Dedifferentiated amniotic fluid mesenchymal stem cell (primary cell): ENCODE measurements at regions not wholly inside any gene's neighbourhood (a gene's known extent, or its start where the extent isn't known, plus 50 kb on each side); places are given as distances from the start of the nearest gene placed in this dataset.
"Not testable (repeated sequence)": the region's sequence is repeated elsewhere in the genome, so short reads cannot be mapped to it uniquely, and the experiment has no call there.

Experiments used
- DNase-seq: peaks from one replicate; pipeline ENCODE4 v3.0.0-alpha.2; 2016; ENCODE audit errors: extremely low spot score

- no peak for DNase-seq
Measured at GRCh38 chr7:130789436-130789835, 55.4 kb upstream of the KLF14 start.

DNA sequence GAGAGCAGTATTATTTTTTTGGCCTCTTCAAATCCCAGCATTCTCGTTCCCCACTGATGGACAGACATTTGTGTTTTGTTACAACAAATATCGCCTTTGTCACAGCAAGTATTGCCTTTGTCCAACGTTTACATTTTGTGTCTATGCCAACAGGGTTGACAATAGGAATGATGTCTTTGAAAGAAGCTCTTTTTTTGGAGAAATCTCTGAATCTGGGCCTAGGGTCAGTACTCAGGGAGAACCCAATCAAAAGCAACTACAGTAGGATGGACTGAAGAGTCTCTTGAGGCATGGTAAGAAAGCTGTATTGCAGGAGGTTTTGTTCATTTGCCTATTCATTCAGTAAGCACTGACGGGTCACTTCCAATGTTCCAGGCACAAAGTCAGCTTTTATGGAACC is 57.7 kb upstream of the KLF14 start:
- DNase-seq: no peak

DNA sequence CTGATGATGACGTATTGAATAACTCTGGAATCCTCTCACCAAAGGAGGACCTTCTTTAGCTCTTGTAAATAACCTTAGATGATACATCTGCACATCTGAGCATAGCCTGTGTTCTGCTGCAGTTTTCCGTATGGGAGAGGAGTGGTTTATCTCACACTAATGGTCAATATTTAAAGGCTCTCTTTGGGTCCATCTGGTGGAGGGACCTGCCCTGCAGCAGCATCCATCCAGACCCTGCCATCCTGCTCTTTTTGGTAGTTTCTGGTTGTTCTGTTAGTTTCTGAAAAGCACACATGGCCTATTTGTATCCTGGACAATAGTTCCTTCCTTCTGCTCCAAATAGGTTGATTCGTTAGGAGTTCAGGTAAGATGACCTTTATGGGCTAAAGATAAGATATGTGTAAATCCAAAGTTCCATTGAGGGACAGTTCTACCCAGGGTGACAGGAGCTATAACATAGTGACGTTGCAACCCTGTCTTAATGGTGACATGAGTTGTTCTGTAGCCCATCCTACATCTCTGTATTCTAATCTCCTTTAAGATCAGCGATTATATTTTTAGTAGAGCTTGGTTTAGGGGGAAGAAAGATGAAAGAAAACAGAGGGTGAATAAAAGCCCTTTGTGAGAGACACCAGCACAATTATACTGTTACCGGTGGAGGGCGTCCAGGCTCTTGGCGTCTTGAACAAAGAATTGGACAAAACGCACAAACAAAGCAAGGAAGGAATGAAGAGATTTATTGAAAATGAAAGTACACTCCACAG is 60.0 kb upstream of the KLF14 start:
- peak; percentile 47 for DNase-seq

- no peak for DNase-seq
Measured at GRCh38 chr7:130794619-130794922, 60.6 kb upstream of the KLF14 start.

DNA sequence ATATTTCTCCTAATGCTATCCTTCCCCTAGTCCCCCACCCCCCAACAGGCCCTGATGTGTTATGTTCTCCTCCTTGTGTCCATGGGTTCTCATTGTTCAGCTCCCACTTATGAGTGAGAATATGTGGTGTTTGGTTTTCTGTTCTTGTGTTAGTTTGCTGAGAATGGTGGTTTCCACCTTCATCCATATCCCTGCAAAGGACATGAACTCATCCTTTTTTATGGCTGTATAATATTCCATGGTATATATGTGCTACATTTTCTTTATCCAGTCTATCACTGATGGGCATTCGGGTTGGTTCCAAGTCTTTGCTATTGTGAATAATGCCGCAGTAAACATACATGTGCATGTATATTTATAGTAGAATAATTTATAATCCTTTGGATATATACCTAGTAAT is 62.4 kb upstream of the KLF14 start:
- DNase-seq: not testable (repeated sequence)

DNA sequence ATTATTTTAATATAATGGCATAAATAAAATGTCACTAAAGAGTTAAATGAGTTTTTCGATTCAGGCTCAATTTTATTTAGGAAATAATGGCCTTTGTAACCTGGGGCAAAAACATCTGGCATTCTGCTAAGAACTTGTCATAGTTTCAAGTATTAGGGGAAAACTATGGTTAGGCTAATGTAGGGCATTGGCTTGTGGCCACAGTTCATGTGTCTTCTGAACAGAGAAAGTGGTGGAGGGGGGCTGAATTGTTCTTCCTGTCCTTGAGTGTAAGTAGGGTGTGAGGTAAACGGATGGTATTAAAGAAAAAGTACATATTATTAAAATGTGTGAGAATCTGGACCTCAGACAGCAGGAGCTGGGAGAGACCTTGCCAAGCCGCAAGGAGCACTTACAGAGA is 69.1 kb upstream of the KLF14 start:
- DNase-seq: no peak

- DNase-seq: no peak
Measured at GRCh38 chr7:130804220-130804619, 70.2 kb upstream of the KLF14 start.

DNA sequence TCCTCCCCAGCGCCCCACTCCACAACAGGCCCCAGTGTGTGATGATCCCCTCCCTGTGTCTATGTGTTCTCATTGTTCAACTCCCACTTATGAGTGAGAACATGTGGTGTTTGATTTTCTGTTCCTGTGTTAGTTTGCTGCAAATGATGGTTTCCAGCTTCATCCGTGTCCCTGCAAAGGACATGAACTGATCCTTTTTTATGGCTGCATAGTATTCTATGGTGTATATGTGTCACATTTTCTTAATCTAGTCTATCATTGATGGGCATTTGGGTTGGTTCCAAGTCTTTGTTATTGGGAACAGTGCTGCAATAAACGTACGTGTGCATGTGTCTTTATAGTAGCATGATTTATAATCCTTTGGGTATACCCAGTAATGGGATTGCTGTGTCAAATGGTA is 78.8 kb upstream of the KLF14 start:
- DNase-seq: not testable (repeated sequence)

DNA sequence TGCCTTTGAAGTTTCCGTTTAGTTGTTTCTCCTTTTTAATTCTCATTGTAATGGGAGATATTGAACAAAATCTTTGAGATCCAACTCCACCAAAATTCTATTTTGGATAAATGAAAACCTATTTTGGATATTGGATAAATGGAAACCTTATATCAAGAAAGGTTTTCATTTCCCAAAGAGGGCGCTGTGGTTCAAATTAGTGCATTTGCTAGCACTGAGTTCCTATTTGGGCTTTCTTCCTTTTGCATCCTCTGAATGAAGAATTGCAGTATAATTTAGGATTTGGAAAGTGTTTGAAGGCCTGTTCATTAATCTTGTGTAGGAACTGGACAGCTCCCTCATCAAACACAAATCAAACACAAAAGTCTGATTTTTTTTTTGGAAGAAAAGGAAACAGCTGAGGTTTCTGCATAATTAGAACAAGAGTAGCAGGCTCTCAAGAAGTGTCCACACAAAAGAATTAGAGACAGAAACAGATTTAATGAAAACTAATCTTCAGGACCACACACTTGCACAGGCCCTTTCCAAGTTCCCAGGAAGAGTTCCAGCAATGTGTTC is 80.8 kb upstream of the KLF14 start:
- peak; percentile 52 for DNase-seq

- DNase-seq: no peak
Measured at GRCh38 chr7:130818056-130818455, 84.0 kb upstream of the KLF14 start.

- DNase-seq: no peak
Measured at GRCh38 chr7:130821864-130822263, 87.9 kb upstream of the KLF14 start.

- no peak for DNase-seq
Measured at GRCh38 chr7:130822642-130823041, 88.6 kb upstream of the KLF14 start.

GRCh38 chr7:130823060-130823459 is 89.1 kb upstream of the KLF14 start:
- DNase-seq: no peak

DNA sequence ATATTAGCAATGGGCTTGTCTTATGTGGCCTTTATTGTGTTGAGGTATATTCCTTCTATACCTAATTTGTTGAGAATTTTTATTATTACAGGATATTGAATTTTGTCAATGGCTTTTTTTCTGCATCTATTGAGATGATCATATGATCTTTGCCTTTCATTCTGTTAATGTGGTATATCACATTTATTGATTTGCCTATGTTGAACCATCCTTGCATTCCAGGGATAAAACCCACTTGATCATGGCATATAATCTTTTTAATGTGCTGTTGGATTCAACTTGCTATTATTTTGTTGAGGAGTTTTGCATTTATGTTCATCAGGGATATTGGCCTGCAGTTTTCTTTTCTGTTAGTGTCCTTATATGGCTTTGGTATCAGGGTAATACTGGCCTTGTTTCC is 91.8 kb upstream of the KLF14 start:
- no peak for DNase-seq

- no peak for DNase-seq
Measured at GRCh38 chr7:130829415-130829814, 95.4 kb upstream of the KLF14 start.

GRCh38 chr7:130831322-130831721 is 97.3 kb upstream of the KLF14 start:
- no peak for DNase-seq

- peak; percentile 49 for DNase-seq
Measured at GRCh38 chr7:130831817-130832481, 97.9 kb upstream of the KLF14 start.

GRCh38 chr7:130838738-130839137 is 104.7 kb upstream of the KLF14 start:
- peak; percentile 66 for DNase-seq

DNA sequence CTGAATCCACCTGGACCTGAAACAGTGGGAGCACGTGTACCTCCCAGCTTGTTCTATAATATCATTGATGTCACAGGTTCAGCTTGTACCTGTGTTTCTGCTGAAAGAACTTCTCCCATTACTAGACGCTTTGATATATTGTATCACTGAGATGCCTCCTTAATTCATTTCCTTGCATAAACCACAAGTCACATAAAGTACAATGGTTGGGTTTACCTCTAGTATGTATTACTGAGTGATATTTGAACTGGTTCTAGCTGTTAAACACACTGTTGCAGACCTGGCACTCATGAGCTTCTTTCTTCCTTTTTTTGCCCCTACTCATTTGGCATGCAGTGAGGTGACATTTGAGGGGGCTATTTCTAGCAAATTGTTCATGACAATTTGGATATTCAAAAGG is 106.6 kb upstream of the KLF14 start:
- no peak for DNase-seq

- no peak for DNase-seq
Measured at GRCh38 chr7:130841416-130841815, 107.4 kb upstream of the KLF14 start.

DNA sequence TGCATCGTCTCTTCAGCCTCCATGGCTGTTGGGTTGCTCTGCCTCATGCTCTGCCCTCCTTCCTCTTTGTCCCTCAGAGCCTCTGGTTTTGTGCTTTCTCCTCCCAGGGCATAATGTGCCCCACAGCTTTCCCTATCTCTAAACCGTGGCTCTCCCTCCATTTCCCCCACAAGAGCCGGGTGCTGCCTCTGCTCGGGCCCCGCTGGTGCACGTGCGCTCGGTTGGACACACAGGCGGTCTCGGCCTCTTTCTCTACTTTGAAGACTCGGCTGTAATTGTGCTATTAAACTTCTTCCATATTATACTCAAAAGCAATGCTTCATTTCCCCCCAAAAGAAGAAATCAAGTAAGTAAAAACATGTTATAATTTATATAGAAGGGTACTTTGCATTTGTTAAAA is 109.7 kb upstream of the KLF14 start:
- DNase-seq: no peak

DNA sequence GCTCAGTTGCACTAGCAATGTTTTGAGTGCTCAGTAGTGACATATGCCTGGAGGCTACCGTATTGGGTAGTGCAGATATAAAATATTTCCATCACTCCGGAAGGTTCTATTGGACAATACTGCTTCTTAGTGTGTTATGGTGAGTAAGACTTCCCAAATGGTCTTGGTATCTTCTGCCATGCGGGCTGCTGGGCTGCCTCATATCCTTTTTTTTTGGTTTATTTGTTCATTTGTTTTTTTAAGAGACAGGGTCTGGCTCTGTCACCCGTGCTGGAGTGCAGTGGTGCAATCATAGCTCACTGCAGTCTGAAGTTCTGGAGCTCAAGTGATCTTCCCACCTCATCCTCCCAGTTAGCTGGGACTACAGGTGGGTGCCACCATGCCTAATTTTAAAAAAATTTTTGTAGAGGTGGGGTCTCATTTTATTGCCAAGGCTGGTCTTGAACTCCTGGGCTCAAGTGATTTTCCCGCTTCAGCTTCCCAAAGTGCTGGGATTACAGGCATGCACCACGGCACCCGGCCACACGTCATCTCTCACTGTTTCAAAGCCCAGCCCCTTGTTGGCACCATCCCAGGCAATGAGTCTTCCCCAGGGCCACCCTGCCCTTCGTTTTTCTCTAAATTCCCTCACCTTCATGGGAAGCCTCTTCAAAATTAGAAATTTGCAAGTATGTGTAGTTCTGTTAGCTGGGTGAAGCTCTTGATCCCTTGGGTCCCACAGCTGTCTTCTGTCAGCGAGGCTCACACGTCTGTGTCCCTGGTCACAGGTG is 111.0 kb upstream of the KLF14 start:
- no peak for DNase-seq
